Activated CD8-positive, alpha-beta memory T cell treated with anti-CD3 and anti-CD28 coated beads for 36 hours (primary cell): ENCODE measurements at regions not wholly inside any gene's neighbourhood (a gene's known extent, or its start where the extent isn't known, plus 50 kb on each side); places are given as distances from the start of the nearest gene placed in this dataset.
"Not testable (repeated sequence)": the region's sequence is repeated elsewhere in the genome, so short reads cannot be mapped to it uniquely, and the experiment has no call there.

Experiments used
- CTCF ChIA-PET: fragments of 350-600 bp; sonication (Branson Sonifier 250); formaldehyde crosslinking; loops from one replicate; lab custom pipeline; 2021; ENCODE audit warnings: antibody characterized with exemption; lab: Charles Lee
- POLR2A ChIA-PET: fragments of 350-600 bp; sonication (Branson Sonifier 250); formaldehyde crosslinking; loops from one replicate; lab custom pipeline; 2021; ENCODE audit warnings: antibody characterized with exemption; lab: Charles Lee

- ChIA-PET CTCF (no interaction called here), POLR2A (no interaction called here)
These were observed 626.7 kb downstream of the IRS1 start for GRCh38 chr2:226172939-226173338.

GRCh38 chr2:226172309-226172708 lies 627.3 kb downstream of the IRS1 start:
- POLR2A ChIA-PET, result no interaction called here

GRCh38 chr2:226169751-226170581 lies 629.7 kb downstream of the IRS1 start:
- ChIA-PET CTCF (no interaction called here), POLR2A (no interaction called here)

More at GRCh38 chr2:226172309-226172708, 627.3 kb downstream of the IRS1 start:
- CTCF ChIA-PET, result no interaction called here

- CTCF ChIA-PET, result no interaction called here
These were observed 631.0 kb downstream of the IRS1 start for GRCh38 chr2:226168496-226169160.

GRCh38 chr2:226164512-226164911 lies 635.1 kb downstream of the IRS1 start:
- POLR2A ChIA-PET, result no interaction called here
- CTCF ChIA-PET, result no interaction called here

More at GRCh38 chr2:226168496-226169160, 631.0 kb downstream of the IRS1 start:
- POLR2A ChIA-PET, result no interaction called here

- POLR2A ChIA-PET, CTCF ChIA-PET: not testable (repeated sequence)
These were observed 639.0 kb downstream of the IRS1 start for GRCh38 chr2:226160617-226161016.

GRCh38 chr2:226159875-226160479 lies 639.6 kb downstream of the IRS1 start:
- POLR2A ChIA-PET, result no interaction called here
- CTCF ChIA-PET, result no interaction called here

- ChIA-PET CTCF (no interaction called here), POLR2A (no interaction called here)
These were observed 640.7 kb downstream of the IRS1 start for GRCh38 chr2:226158940-226159339.

GRCh38 chr2:226158229-226158628 lies 641.4 kb downstream of the IRS1 start:
- POLR2A ChIA-PET, result no interaction called here
- CTCF ChIA-PET, result no interaction called here

- POLR2A ChIA-PET, result no interaction called here
- CTCF ChIA-PET, result no interaction called here
These were observed 644.3 kb downstream of the IRS1 start for GRCh38 chr2:226155093-226155875.

GRCh38 chr2:226154610-226155009 lies 645.0 kb downstream of the IRS1 start:
- CTCF ChIA-PET, result no interaction called here
- POLR2A ChIA-PET, result no interaction called here

- POLR2A ChIA-PET, result no interaction called here
- CTCF ChIA-PET, result no interaction called here
These were observed 646.1 kb downstream of the IRS1 start for GRCh38 chr2:226153553-226153952.

GRCh38 chr2:226151157-226151556 lies 648.5 kb downstream of the IRS1 start:
- POLR2A ChIA-PET, result no interaction called here
- CTCF ChIA-PET, result no interaction called here

- CTCF ChIA-PET, result no interaction called here
- POLR2A ChIA-PET, result no interaction called here
These were observed 656.5 kb downstream of the IRS1 start for GRCh38 chr2:226143091-226143490.

GRCh38 chr2:226142463-226142862 lies 657.2 kb downstream of the IRS1 start:
- POLR2A ChIA-PET, result no interaction called here
- CTCF ChIA-PET, result no interaction called here

- CTCF ChIA-PET, result no interaction called here
- POLR2A ChIA-PET, result no interaction called here
These were observed 659.0 kb downstream of the IRS1 start for GRCh38 chr2:226140594-226140993.

GRCh38 chr2:226139759-226140158 lies 659.9 kb downstream of the IRS1 start:
- POLR2A ChIA-PET, result no interaction called here
- CTCF ChIA-PET, result no interaction called here

GRCh38 chr2:226137201-226137811 lies 662.3 kb downstream of the IRS1 start:
- CTCF ChIA-PET, result no interaction called here
- POLR2A ChIA-PET, result no interaction called here

GRCh38 chr2:226136739-226137138 lies 662.9 kb downstream of the IRS1 start:
- ChIA-PET CTCF (no interaction called here), POLR2A (no interaction called here)
